ENCODE measurements at regions not wholly inside any gene's neighbourhood (a gene's known extent, or its start where the extent isn't known, plus 50 kb on each side); places are given as distances from the start of the nearest gene placed in this dataset.
"Not testable (repeated sequence)": the region's sequence is repeated elsewhere in the genome, so short reads cannot be mapped to it uniquely, and the experiment has no call there.

DNA sequence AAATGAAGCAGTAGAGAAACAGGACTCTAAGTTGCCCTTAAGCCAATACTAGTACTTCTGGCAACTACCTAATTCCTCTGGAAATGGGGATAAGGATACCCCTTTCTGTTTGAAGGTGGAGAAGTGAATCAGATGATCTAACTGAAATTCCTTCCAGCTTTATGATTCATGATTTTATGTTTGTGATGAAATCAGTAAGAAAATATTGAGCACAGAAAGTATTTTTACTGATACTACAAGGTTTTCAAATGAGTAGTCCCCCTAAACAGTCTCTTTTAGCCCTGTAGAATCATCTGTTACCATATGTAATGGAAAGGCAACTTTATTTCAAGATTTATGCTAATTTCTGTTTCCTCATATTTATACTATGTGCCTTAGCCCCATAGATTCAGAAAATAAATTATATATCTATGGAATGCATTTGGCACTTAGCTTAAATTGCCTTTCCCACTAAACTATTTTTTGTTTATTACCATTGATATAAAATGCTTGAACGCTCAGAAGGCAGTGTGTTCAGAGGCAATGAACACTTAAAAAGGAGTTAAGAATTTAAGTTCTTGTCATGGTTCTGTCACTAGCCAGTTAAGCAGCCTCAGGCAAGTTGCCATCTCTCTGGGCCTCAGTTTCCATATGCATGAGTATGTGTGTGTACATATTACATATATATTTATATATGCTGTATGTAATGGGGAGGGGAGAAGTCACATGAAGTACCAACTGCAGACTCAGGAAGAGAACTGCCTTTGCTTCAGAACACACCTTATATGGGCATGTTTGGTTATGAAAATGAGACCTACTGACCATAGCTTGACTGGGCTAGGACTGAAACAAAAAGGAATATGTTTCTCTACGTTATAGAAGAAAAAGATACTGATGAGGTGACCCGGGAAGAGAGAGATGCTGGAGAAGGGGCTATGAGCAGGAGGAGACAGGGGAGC lies 97.7 kb downstream of the CDC42EP3 start:
- no peak for DNase-seq

DNA sequence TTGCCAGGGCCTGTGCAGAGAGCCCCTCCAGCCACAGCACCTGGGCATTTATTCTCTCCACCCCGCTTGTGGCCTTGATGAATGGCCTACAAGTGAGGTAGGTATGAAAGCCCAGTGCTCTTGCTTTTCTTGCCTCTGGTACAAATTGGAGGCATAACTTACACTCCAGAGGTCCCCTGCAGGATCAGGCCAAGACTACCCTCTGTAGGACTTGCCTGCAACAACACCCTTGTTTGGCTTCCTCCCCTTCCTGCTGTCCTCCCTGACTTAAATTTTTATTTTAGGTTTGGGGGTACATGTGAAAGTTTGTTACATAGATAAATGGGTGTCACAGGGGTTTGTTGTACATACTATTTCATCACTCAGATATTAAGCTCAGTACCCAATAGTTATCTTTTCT lies 95.7 kb downstream of the CDC42EP3 start:
- no peak for DNase-seq

DNA sequence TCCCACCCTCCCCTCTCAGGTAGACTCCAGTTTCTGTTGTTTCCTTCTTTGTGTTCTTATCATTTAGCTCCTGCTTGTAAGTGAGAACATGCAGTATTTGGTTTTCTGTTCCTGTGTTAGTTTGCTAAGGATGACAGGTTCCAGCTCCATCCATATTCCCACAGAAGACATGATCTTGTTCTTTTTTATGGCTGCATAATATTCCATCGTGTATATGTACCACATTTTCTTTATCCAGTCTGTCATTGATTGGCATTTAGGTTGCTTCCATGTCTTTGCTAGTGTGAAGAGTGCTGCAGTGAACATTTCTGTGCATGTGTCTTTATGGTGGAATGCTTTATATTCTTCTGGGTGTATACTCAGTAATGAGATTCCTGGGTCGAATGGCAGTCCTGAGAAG lies 95.2 kb downstream of the CDC42EP3 start:
- not testable (repeated sequence) for DNase-seq

DNA sequence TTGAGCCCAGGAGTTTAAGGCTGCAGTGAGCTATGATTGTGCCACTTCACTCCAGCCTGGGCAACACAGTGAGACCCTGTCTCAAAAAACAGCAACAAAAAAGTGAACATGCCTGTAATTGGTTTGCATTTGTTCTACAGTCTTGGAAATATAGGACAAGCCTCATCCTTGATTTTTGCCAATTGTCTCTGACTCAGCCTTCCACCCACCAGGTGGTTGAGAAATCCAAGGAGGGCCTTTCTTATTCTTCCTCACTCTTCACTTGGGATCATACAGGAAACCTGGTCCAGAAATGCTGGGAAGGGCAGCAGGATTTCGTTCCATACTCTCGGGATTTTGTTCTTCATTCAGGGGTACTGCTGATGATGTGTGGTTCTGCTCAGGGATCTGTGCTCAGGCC lies 94.6 kb downstream of the CDC42EP3 start:
- no peak for DNase-seq

DNA sequence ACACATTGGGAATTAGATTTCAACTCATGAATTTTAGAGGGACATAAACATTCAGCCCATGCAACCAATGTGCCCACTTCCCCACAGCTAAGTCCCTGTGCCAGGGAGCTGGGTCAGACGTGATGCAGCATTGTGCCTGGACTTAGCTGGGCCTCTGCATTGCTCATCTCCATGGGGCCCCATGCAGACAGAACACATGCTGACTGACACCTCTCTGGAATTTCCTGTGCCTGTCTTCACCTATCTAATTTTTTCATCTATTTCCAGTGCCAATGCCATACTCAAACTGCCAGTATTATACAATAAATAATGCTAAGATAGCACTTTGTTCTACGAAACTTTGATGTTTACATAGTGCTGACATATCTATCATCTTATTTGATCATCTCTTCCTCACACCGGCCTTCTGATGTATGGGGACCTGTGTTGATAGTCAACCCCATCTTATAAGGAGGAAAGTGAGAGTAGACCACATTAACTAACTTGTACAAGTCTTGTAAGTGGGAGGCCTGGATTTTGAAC lies 92.2 kb downstream of the CDC42EP3 start:
- DNase-seq: no peak

DNA sequence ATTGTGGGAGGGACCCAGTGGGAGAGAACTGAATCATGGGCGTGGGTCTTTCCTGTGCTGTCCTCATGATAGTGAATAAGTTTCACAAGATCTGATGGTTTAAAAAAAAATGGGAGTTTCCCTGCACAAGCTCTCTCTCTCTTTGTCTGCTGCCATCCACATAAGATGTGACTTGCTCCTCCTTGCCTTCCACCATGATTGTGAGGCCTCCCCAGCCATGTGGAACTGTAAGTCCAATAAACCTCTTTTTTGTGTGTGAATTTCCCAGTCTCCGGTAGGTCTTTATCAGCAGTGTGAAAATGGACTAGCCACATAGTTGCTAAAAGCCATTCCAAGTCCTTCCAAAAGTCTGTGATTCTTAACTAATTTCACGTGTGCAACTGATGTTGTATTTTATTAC lies 91.5 kb downstream of the CDC42EP3 start:
- DNase-seq: not testable (repeated sequence)

DNA sequence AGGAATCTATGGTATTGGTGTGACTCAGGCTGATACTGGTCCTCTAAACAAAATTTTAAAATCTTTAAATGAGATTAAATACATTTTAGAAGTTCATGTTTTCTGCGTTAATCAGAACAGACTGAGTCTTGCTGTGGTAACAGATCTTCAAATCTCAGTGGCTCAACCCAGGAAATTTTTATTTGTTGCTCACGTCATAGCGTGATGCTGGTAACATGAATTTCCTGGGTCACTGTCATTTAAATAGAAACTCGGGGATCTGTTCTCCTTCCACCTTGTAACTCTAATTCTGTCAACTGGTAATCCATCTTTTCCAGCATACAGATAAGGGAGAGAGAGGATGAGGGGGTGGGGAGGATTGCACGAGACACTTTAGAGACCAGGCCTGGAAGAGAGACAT lies 90.0 kb downstream of the CDC42EP3 start:
- DNase-seq: no peak

DNA sequence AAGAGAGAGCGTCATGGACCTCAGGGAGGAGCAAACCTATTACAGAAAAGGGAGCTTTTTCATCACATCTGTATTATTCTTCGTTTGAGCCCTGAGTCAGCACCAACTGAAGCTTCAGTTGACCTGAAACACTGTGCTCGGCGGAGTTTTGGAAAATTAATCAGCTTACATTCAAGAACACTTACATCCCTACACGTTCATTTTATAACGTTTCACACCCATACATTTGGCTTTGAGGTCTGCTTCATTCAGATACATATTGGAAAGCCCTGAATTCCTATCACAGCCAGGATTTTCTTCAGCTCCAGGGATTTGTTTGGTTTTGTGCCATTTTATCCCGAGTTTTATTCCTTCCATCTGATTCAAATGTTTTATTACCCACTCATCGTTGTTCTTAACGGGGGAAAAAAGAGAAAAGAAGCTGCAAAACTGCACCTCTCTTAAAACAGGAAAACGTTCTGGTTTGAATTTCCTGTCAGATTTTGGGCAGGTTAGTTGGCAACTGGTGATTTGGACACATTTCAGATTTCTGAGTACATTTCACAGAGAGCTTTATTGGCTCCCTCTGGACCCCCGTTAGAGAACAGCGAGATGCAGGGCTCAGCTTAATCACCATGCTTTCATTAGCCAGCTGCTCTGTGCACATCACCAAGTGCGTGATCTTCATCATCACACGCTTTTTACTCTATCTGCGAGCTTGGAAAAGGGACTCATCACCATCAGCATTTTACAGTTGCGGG lies 88.8 kb downstream of the CDC42EP3 start:
- DNase-seq: no peak

DNA sequence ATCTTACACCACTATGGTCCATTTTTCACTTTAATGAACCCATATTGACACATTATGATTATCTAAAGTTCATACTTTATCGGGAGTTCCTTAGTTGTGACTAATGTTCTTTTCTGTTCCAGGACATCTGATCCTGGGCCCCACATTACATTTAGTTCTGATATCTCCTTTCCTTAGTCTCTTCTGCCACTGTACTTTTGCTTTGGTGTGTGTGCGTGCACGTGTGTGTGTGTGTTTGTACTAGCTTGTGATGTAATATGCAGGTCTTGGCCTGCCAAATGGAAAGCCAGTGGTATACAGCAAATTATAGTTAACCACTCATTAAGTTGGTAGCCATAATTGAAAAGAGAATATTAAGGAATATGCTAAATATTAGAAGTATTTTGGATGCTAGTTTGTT lies 88.0 kb downstream of the CDC42EP3 start:
- DNase-seq: no peak

DNA sequence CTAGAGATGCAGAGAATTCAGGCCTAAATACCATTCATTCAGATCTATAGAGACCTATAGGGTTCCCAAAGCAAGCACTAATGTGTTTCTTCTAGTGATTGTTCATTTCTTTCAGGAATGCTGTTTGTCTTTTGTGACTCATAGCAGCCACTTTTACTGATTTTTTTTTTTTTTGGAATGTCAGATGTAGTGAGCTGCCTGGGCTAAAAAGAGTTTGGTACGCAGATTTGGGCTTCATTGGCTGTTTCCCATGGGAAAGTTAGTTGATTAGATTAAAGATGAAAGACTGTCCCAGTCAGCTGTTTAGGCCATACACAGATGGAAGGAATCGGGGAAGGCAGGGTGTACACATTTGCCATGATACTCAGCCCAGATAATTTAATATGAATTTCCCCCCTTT lies 87.6 kb downstream of the CDC42EP3 start:
- DNase-seq: no peak

DNA sequence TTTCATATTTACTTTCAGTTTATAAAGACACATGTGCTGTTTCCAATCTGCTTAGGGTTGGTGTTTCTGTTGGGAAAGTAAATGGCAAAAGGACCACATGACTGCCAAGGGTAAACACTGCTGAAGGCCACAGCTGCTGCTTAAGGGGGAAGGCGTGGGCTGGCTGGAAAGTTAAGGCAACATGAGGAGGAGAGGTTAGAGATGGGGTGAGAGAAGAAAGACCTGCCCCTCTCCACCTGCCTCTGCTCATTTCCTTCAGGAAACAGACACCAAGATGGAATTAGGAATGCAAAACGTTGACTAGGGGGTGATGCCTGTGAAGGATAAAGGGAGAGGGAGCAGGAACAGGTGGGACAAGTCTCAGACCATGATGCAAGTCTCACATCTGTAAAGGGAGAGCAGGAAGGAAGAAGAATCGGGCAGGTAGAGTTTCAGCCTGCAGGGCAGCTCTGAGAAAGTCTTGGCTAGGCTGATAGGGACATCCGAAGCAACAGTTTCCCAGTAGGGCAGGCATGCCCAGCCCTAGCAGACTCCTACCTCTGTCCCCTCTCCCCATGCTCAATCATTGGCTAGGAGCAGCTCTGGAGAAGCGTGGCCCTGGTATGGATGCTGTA lies 86.0 kb downstream of the CDC42EP3 start:
- DNase-seq: no peak

DNA sequence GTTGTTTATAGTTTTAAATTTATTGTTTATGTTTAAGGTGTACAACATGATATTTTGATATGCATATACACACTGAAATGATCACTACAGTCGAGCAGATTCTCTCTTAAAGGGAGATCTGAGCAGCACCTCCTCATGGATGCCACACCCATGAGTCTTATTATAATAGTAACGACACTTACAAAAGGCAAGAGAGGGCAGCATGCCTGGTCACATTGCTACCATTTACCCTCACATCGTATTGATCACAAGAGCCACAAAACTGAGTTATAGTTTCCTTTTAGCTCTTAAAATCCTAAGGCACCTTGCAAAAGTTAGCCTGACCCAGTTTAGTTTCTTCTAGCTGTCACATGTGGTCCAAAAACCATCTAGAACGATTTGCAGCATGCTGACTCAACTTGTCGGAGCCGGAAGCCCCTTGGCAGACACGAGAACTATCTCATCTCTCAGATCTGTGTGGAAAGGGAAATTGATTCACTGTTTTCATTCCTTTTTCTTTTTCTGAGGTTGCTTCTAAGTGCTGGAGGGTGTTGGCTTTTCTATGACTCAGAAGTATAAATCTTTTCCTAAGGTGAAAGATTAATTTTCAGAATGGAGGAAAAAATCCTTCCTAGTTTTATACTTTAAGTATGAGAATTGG lies 85.3 kb downstream of the CDC42EP3 start:
- DNase-seq: no peak

DNA sequence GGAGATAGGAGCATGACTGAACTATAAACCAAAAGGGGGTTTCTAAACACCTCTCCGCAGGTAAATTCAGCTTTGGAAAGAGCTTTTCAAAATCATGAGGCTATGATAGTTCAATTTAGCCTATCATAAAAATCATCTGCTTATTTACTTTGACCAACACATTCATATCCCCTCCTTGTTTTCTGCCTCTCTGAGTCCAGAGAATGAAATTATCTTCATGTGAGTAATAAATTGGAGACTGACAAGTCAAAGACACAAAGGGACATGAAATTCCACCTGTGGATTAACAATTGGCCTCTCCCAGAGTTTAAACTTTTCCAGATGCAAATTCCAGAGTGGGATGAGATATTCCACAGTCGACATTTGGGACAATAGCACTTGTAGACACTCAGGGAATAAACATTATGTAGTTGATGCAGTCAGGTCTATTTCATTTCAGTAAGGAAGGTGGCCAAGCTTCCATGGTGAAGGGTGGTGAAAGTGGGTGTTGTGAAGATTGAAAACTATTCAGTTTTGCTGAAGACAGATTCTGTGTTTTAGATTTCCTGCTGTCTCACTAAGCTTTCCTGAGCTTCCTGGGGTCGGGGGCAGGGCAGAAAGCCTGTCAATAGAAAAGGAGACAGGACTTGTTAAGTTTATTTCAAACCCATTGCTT lies 84.7 kb downstream of the CDC42EP3 start:
- DNase-seq: no peak

DNA sequence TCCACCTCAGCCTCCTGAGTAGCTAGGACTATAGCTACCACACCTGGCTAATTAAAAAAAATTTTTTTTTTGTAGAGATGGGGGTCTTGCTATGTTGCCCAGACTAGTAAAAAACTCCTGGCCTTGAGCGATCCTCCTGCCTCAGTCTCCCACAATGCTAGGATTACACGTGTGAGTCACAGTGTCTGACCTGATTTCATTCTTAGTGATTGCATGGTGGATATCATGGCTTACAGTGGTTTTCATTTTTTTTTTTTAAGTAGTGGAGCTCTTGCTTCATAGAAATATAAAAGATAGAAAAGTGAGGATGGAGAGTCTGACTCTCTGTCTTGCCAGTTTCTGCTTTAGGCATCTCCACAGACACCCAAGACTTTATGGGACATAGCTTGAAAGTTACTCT lies 83.6 kb downstream of the CDC42EP3 start:
- DNase-seq: no peak

DNA sequence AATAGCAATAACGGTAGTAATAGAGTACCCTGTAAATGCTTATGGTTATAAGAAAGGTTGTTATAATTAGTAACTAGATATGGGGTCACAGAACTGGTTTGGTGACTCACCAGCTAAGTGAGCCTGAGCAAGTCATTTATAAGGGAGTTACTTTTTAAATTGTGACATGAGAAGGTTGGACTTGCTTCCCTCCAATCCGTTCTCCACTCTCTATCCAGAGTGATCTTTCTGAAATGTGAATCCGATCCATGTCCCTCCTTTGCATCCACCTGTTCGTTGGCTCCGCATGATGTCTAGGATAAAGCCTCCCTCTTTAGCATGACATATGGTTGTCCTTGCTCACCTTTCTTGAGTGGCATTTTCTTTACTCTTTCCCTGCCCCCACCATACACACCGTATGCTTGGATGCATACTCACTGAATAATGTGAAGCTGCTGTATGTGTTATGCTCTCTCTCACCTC lies 83.1 kb downstream of the CDC42EP3 start:
- DNase-seq: no peak

DNA sequence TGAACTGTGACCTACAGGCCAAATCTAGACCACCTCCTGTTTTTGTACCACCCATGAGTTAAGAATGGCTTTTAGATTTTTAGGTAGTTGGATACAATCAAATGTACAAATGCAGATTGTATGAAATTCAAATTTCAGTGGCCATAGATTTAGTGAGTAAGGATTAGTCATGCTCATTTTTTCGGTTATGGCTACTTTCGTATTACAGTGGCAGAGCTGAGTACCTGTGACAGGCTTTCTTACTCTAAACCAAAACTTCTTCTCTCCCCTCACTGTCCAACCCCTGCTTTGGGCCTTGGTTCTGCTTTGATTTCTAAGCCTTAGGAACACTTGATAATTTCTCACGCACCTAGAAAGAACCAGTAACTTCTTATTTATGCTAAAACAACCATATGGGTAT lies 82.1 kb downstream of the CDC42EP3 start:
- no peak for DNase-seq

DNA sequence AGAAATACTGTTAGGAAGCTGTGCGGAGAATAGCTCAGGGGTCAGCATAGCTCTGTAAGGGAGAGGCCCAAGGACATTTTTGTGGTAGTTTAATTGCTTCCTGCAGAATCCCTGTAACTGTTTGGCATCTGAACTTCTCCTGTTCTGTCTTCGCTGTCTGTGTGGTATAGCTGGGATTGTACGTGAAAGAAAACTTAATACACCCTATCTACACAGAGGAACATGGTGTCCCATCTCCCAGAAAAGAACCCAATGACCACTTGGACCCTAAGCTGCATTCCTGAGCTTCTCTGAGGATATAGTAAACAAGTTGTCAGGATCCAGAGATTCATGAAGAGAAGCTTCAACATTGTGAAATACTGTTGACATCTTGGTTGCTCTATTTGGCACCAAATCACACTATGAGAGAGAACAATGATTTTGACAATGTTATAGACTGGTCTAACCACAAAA lies 81.3 kb downstream of the CDC42EP3 start:
- no peak for DNase-seq

Data from SIG-M5 (cell line).